Astrocyte (in vitro differentiated cells and primary cell): ENCODE measurements at regions not wholly inside any gene's neighbourhood (a gene's known extent, or its start where the extent isn't known, plus 50 kb on each side); places are given as distances from the start of the nearest gene placed in this dataset.
"Not testable (repeated sequence)": the region's sequence is repeated elsewhere in the genome, so short reads cannot be mapped to it uniquely, and the experiment has no call there.

Experiments
- DNase-seq: peaks from one replicate; pipeline ENCODE4 v3.0.0-alpha.2; 2010; ENCODE audit warnings: low read depth
- FAIRE-seq: peaks from 2 replicates; lab custom pipeline; 2011; peaks lifted over from hg19 to GRCh38; lab: Jason Lieb, UNC
- H2AFZ ChIP-seq: 2 replicates; pipeline ENCODE4 v1.6.0; 2012; ENCODE audit warnings: low read depth, low read length, inconsistent platforms
- H3K27ac ChIP-seq: 2 replicates; pipeline ENCODE4 v1.5.1; 2011; ENCODE audit warnings: low read depth, low read length, inconsistent platforms
- H3K27me3 ChIP-seq: 2 replicates; pipeline ENCODE4 v1.6.0; 2011; ENCODE audit warnings: low read length, inconsistent platforms; ENCODE audit not compliant: insufficient read depth
- H3K36me3 ChIP-seq: 2 replicates; pipeline ENCODE4 v1.5.1; 2011; ENCODE audit warnings: low read length, inconsistent platforms; ENCODE audit not compliant: insufficient read depth
- H3K4me1 ChIP-seq: 2 replicates; pipeline ENCODE4 v1.5.1; 2011; ENCODE audit warnings: low read length, inconsistent platforms; ENCODE audit not compliant: insufficient read depth
- H3K4me2 ChIP-seq: 2 replicates; pipeline ENCODE4 v1.6.0; 2012; ENCODE audit warnings: low read length, inconsistent platforms
- H3K4me3 ChIP-seq: 2 replicates; pipeline ENCODE4 v1.5.1; 2011; ENCODE audit warnings: low read depth, mild to moderate bottlenecking, low read length, inconsistent platforms; ENCODE audit not compliant: insufficient read depth
- H3K79me2 ChIP-seq: 2 replicates; pipeline ENCODE4 v1.6.0; 2012; ENCODE audit warnings: mild to moderate bottlenecking, low read length, inconsistent platforms; ENCODE audit not compliant: insufficient read depth
- H3K9ac ChIP-seq: 2 replicates; pipeline ENCODE4 v1.6.0; 2012; ENCODE audit warnings: mild to moderate bottlenecking, low read length, inconsistent platforms
- H3K9me3 ChIP-seq: 2 replicates; pipeline ENCODE4 v1.5.1; 2012; ENCODE audit warnings: low read depth, mild to moderate bottlenecking, low read length, inconsistent platforms; ENCODE audit not compliant: insufficient read depth
- H4K20me1 ChIP-seq: 2 replicates; pipeline ENCODE4 v1.6.0; 2012; ENCODE audit warnings: low read length, inconsistent platforms; ENCODE audit not compliant: insufficient read depth
- H3K27ac Mint-ChIP-seq: one replicate; pipeline ENCODE4 v1.8.0; 2021; ENCODE audit warnings: mild to moderate bottlenecking, mixed read lengths; ENCODE audit not compliant: unreplicated experiment
- H3K27me3 Mint-ChIP-seq: one replicate; pipeline ENCODE4 v1.8.0; 2021; ENCODE audit warnings: low read depth, mixed read lengths; ENCODE audit not compliant: unreplicated experiment
- H3K36me3 Mint-ChIP-seq: one replicate; pipeline ENCODE4 v1.8.0; 2021; ENCODE audit warnings: low read depth, mixed read lengths; ENCODE audit not compliant: unreplicated experiment
- H3K4me1 Mint-ChIP-seq: one replicate; pipeline ENCODE4 v1.8.0; 2021; ENCODE audit warnings: low read depth, mixed read lengths; ENCODE audit not compliant: unreplicated experiment
- H3K4me3 Mint-ChIP-seq: one replicate; pipeline ENCODE4 v1.8.0; 2021; ENCODE audit warnings: mild to moderate bottlenecking, moderate library complexity, mixed read lengths; ENCODE audit not compliant: unreplicated experiment
- H3K9me3 Mint-ChIP-seq: one replicate; pipeline ENCODE4 v1.8.0; 2021; ENCODE audit warnings: mild to moderate bottlenecking, mixed read lengths; ENCODE audit not compliant: unreplicated experiment
- CTCF ChIP-seq: IDR thresholded peaks from 2 replicates; pipeline ENCODE4 v1.5.1; 2011; ENCODE audit warnings: low read depth, mild to moderate bottlenecking, inconsistent platforms, low read length, moderate library complexity; ENCODE audit not compliant: insufficient read depth
- EZH2 ChIP-seq: IDR thresholded peaks from 2 replicates; pipeline ENCODE4 v1.6.1; 2012; ENCODE audit warnings: mild to moderate bottlenecking, low read length, inconsistent platforms; ENCODE audit not compliant: insufficient read depth

DNA sequence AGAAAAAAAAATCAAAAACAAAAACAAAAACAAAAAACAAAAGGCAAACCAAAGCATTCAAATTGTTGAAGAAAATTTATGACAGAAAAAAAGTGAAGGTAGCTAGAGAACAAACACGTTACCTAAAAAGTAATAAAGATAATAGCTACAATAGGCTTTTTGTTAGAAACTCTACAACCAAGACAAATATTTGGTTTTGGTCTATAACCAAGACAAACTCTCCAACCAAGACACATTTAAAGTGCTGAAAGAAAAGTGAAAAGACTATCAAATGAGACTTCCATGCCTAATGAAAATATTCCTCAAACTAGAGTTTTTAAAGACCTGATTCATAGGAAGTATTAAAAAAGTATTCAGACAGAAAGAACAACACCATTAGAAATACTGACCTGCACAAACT lies 391.9 kb upstream of the NDST4 start:
- FAIRE-seq: no peak
- no peak overlapping the region for H3K27ac Mint-ChIP-seq

GRCh38 chr4:115501656-115502055 lies 388.2 kb upstream of the NDST4 start:
- no peak overlapping the region for H3K4me2 ChIP-seq
- H4K20me1 ChIP-seq: no peaks in the 10 kb centered on the region
- H3K4me1 ChIP-seq: no peaks in the 10 kb centered on the region
- Mint-ChIP-seq H3K4me3 (no peak overlapping the region), H3K36me3 (no peaks in the 10 kb centered on the region), H3K27ac (no peak overlapping the region), H3K27me3 (no peaks in the 10 kb centered on the region), H3K9me3 (no peaks in the 10 kb centered on the region), H3K4me1 (no peaks in the 10 kb centered on the region)
- no peak overlapping the region for H3K4me3 ChIP-seq
- no peaks in the 10 kb centered on the region for H3K36me3 ChIP-seq
- FAIRE-seq (no peak), DNase-seq (no peak)
- H3K27me3 ChIP-seq: no peaks in the 10 kb centered on the region
- no peaks in the 10 kb centered on the region for H3K9me3 ChIP-seq
- no peak for TF ChIP-seq EZH2
- no peak for TF ChIP-seq CTCF
- H3K27ac ChIP-seq: no peak overlapping the region
- no peak overlapping the region for H2AFZ ChIP-seq
- no peak overlapping the region for H3K9ac ChIP-seq
- no peaks in the 10 kb centered on the region for H3K79me2 ChIP-seq

More for the DNA sequence above, 391.9 kb upstream of the NDST4 start:
- Histone ChIP-seq H3K4me1 (no peaks in the 10 kb centered on the region), H3K36me3 (no peaks in the 10 kb centered on the region), H3K9me3 (no peaks in the 10 kb centered on the region), H2AFZ (no peak overlapping the region), H3K27me3 (no peaks in the 10 kb centered on the region), H4K20me1 (no peaks in the 10 kb centered on the region), H3K79me2 (no peaks in the 10 kb centered on the region), H3K9ac (no peak overlapping the region), H3K4me3 (no peak overlapping the region), H3K4me2 (no peak overlapping the region), H3K27ac (no peak overlapping the region)
- no peak for DNase-seq
- H3K36me3 Mint-ChIP-seq: no peaks in the 10 kb centered on the region
- no peaks in the 10 kb centered on the region for H3K4me1 Mint-ChIP-seq
- H3K4me3 Mint-ChIP-seq: no peak overlapping the region
- no peaks in the 10 kb centered on the region for H3K27me3 Mint-ChIP-seq
- no peak for TF ChIP-seq EZH2
- no peak for TF ChIP-seq CTCF
- H3K9me3 Mint-ChIP-seq: no peaks in the 10 kb centered on the region

DNA sequence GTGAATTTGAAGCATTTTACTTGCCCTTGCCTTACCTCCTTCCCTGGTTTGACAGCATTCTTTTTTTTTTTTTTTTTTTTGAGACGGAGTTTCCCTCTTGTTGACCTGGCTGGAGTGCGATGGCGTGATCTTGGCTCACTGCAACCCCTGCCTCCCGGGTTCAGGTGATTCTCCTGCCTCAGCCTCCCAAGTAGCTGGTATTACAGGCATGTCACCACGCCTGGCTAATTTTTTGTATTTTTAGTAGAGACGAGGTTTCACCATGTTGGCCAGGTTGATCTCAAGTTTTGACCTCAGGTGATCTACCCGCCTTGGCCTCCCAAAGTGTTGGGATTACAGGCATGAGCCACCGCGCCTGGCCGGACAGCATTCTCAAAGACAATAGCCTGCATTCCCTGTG lies 380.4 kb upstream of the NDST4 start:
- not testable (repeated sequence) for H3K4me2 ChIP-seq, H3K4me1 Mint-ChIP-seq, H3K36me3 ChIP-seq, H3K4me3 ChIP-seq, H3K9me3 ChIP-seq, H3K79me2 ChIP-seq, H3K27ac Mint-ChIP-seq, H3K36me3 Mint-ChIP-seq, H3K9ac ChIP-seq, H2AFZ ChIP-seq, H3K27me3 Mint-ChIP-seq, H3K9me3 Mint-ChIP-seq, H3K4me1 ChIP-seq, H3K27me3 ChIP-seq, H3K4me3 Mint-ChIP-seq, H3K27ac ChIP-seq, DNase-seq, FAIRE-seq, H4K20me1 ChIP-seq
